Tibial nerve (tissue), 3 donors: ENCODE measurements at regions not wholly inside any gene's neighbourhood (a gene's known extent, or its start where the extent isn't known, plus 50 kb on each side); places are given as distances from the start of the nearest gene placed in this dataset.

ENCODE experiments used
- POLR2A ChIP-seq, 2 donors: fragments of 450-650 bp; IDR thresholded peaks; one replicate each; pipeline ENCODE4 v1.6.1; 2017; ENCODE audit warnings: antibody characterized with exemption in 2 of 2, mild to moderate bottlenecking in 2 of 2, moderate library complexity in 2 of 2
- TF ChIP-seq, protein P1 (sequence below), 5 experiments: fragments of 200-600 bp in 3 of 5; fragments of 450-650 bp in 2 of 5; sonication (generic) in 3 of 5; IDR thresholded peaks; one replicate each; pipeline ENCODE4 v1.5.1; 2016 to 2019; ENCODE audit warnings: antibody characterized with exemption in 5 of 5, mild to moderate bottlenecking in 3 of 5, moderate library complexity in 2 of 5

DNA sequence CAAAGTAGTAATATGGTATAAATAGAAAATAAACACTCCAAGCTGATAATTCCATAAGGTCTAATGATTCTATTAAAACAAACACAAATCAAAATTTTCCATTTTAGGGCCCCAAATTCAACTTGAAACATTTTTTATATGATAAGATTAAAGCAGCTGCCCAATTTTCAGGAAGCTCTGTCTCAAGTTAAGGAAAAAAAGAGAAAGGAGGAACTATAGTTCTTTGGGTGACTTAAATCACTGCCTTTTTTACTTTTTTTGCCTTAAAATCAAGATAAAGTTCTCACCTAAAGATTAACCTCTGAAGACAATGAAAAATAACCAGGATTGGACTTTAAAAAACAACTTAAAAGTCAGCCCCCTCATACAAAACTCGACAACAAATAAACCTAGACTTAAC, 76.0 kb upstream of the IFNE start:
- TF ChIP-seq, protein P1, sequence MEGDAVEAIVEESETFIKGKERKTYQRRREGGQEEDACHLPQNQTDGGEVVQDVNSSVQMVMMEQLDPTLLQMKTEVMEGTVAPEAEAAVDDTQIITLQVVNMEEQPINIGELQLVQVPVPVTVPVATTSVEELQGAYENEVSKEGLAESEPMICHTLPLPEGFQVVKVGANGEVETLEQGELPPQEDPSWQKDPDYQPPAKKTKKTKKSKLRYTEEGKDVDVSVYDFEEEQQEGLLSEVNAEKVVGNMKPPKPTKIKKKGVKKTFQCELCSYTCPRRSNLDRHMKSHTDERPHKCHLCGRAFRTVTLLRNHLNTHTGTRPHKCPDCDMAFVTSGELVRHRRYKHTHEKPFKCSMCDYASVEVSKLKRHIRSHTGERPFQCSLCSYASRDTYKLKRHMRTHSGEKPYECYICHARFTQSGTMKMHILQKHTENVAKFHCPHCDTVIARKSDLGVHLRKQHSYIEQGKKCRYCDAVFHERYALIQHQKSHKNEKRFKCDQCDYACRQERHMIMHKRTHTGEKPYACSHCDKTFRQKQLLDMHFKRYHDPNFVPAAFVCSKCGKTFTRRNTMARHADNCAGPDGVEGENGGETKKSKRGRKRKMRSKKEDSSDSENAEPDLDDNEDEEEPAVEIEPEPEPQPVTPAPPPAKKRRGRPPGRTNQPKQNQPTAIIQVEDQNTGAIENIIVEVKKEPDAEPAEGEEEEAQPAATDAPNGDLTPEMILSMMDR (IDR thresholded peaks at IDR 0.05) = no peak
- no peak for TF ChIP-seq POLR2A (IDR thresholded peaks at IDR 0.05)
